ENCODE measurements at regions not wholly inside any gene's neighbourhood (a gene's known extent, or its start where the extent isn't known, plus 50 kb on each side); places are given as distances from the start of the nearest gene placed in this dataset.

DNA sequence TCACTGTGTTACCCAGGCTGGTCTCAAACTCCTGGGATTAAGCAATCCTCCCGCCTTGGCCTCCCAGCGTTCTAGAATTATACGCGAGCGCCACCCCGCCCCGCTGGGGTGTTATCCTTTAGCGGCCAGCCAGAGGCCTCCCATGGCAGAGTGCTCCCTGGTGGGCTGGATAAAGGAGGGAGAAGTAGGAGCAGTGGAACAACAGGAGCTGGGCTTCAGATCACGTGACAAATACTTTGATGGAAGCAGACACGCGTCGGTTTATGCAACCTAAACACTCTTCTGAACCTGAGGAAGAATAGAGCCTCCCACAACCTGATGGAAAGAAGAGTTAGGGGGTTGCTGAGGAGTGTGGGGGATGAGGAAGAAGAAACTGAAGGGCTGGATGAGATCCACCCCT lies 2114.0 kb downstream of the TP53TG3F start:
- no peaks in the 10 kb centered on the region for H3K4me1 ChIP-seq (ENCODE audit: low read length)
- H3K36me3 ChIP-seq (replicated peaks; ENCODE audit: low read depth, low read length) = no peaks in the 10 kb centered on the region
- no peaks in the 10 kb centered on the region for H3K79me2 ChIP-seq (ENCODE audit: low read length)
- no peak overlapping the region for H3K4me2 ChIP-seq (ENCODE audit: low read length)
- H4K20me1 ChIP-seq (ENCODE audit: insufficient read depth, low read length) = no peaks in the 10 kb centered on the region
- no peaks in the 10 kb centered on the region for H3K27me3 ChIP-seq (ENCODE audit: low read depth, low read length)
- no peak overlapping the region for H3K9ac ChIP-seq (ENCODE audit: low read length)
- H3K9me3 ChIP-seq (ENCODE audit: insufficient read depth, low read length) = no peaks in the 10 kb centered on the region
- H3K4me3 ChIP-seq (ENCODE audit: low read length) = no peak overlapping the region
- no peak overlapping the region for H3K27ac ChIP-seq (ENCODE audit: low read length)
- no peak overlapping the region for H2AFZ ChIP-seq (ENCODE audit: low read depth, low read length)
- TF ChIP-seq EZH2phosphoT487 (IDR thresholded peaks at IDR 0.05; ENCODE audit: low read depth) = no peak
- TF ChIP-seq, protein P1, sequence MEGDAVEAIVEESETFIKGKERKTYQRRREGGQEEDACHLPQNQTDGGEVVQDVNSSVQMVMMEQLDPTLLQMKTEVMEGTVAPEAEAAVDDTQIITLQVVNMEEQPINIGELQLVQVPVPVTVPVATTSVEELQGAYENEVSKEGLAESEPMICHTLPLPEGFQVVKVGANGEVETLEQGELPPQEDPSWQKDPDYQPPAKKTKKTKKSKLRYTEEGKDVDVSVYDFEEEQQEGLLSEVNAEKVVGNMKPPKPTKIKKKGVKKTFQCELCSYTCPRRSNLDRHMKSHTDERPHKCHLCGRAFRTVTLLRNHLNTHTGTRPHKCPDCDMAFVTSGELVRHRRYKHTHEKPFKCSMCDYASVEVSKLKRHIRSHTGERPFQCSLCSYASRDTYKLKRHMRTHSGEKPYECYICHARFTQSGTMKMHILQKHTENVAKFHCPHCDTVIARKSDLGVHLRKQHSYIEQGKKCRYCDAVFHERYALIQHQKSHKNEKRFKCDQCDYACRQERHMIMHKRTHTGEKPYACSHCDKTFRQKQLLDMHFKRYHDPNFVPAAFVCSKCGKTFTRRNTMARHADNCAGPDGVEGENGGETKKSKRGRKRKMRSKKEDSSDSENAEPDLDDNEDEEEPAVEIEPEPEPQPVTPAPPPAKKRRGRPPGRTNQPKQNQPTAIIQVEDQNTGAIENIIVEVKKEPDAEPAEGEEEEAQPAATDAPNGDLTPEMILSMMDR (IDR thresholded peaks at IDR 0.05; ENCODE audit: low read depth, low read length) = no peak

DNA sequence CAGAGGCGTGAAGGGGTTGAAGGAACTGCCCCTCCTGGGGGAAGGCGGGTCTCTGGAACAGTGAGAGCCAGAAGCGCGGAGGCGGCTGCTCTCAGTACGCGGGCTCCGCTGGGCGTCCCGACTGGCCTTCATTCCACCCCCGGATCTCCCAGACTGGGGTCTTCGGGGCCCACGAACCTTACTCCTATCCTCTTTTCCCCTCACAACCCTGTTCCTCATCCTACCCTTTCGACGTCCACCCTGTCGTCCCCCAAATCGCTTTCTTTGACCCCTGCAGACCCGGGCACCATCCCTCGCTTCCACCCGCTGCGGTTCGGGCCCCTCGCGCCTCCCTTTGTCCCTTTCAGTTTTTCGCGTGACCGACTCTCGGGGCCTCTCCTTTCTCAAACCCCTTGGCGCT lies 2114.6 kb downstream of the TP53TG3F start:
- Histone ChIP-seq H3K4me1 (ENCODE audit: low read length) (no peaks in the 10 kb centered on the region), H3K27ac (ENCODE audit: low read length) (no peak overlapping the region), H3K36me3 (replicated peaks; ENCODE audit: low read depth, low read length) (no peaks in the 10 kb centered on the region), H3K79me2 (ENCODE audit: low read length) (no peaks in the 10 kb centered on the region), H3K27me3 (ENCODE audit: low read depth, low read length) (no peaks in the 10 kb centered on the region), H3K9ac (ENCODE audit: low read length) (no peak overlapping the region), H2AFZ (ENCODE audit: low read depth, low read length) (no peak overlapping the region), H3K4me2 (ENCODE audit: low read length) (no peak overlapping the region), H3K4me3 (ENCODE audit: low read length) (no peak overlapping the region), H4K20me1 (ENCODE audit: insufficient read depth, low read length) (no peaks in the 10 kb centered on the region), H3K9me3 (ENCODE audit: insufficient read depth, low read length) (no peaks in the 10 kb centered on the region)
- TF ChIP-seq, protein P1 (IDR thresholded peaks at IDR 0.05; ENCODE audit: low read depth, low read length) = no peak
- TF ChIP-seq EZH2phosphoT487 (IDR thresholded peaks at IDR 0.05; ENCODE audit: low read depth) = no peak

DNA sequence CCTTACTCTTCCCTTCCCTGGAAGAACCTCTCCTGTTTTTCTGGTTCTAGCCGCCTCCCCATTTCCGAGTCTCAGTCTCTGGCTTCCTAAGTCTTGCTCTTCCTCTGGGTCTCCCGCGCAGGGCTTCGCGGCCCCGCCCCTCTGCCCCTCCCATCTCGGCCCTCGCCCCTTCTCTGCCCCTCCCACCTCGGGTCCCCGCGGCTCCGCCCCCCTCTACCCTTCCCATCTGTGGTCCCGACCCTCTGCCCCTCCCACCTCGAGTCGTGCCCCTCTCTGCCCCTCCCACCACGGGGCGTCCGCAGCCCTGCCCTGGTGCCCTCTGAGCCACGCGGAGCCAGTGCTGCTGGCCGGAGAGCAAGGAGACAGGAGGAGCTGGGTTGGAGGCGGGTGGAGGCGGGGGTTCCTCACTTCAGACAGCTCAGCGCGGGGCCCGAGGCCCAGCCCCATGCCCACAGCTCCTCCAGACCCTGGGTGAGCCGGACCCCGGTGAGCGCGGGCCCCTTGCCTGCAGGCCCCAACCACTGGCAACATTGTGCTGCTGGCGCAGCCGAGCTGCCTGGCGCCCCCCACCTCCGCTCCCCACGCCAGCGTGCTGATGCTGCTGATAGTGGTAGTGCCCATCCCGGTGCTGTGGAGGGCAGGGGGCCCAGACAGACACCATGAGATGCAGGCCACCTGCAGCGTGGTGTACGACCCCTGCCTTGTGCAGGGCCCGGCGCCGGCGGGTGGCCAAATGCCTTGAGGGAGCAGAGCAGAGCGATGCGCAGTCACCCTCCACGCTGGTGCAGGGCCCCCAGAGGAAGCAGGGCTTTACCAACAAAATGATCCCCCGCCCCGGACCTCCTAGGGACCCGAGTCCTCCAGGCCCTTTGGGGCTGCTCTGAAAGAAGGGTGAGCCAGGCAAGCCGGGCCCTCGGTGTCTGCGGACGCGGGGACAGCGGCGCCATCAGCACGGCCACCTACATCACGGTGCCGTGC lies 2115.3 kb downstream of the TP53TG3F start:
- Histone ChIP-seq H3K9me3 (ENCODE audit: insufficient read depth, low read length) (no peaks in the 10 kb centered on the region), H3K27me3 (ENCODE audit: low read depth, low read length) (no peaks in the 10 kb centered on the region), H3K4me1 (ENCODE audit: low read length) (no peaks in the 10 kb centered on the region), H4K20me1 (ENCODE audit: insufficient read depth, low read length) (no peaks in the 10 kb centered on the region), H3K27ac (ENCODE audit: low read length) (no peak overlapping the region), H3K36me3 (replicated peaks; ENCODE audit: low read depth, low read length) (no peaks in the 10 kb centered on the region), H3K4me2 (ENCODE audit: low read length) (no peak overlapping the region), H3K4me3 (ENCODE audit: low read length) (no peak overlapping the region), H3K79me2 (ENCODE audit: low read length) (no peaks in the 10 kb centered on the region), H3K9ac (ENCODE audit: low read length) (no peak overlapping the region), H2AFZ (ENCODE audit: low read depth, low read length) (no peak overlapping the region)
- TF ChIP-seq, protein P1 (IDR thresholded peaks at IDR 0.05; ENCODE audit: low read depth, low read length) = no peak
- TF ChIP-seq EZH2phosphoT487 (IDR thresholded peaks at IDR 0.05; ENCODE audit: low read depth) = no peak

DNA sequence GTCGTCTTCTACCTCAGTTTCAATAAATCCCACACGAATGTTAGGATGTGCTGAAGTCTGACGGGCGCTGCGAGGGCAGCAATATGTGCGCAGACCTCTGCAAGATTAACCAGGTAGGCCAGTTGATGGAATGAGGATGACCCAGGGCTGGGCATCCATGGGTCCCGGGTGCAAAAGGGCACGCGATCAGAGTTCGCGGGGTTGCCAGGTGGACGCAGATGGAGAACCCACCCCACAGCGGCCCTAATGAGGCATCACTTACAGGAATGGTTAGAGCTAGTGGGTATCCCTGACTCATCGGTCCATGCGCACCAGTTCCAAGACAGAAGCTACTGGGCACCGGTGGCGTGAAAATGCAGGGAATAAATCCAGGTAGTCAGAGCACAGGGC lies 2116.0 kb downstream of the TP53TG3F start:
- H3K4me3 ChIP-seq (ENCODE audit: low read length) = no peak overlapping the region
- no peak for TF ChIP-seq EZH2phosphoT487 (IDR thresholded peaks at IDR 0.05; ENCODE audit: low read depth)
- TF ChIP-seq, protein P1 (IDR thresholded peaks at IDR 0.05; ENCODE audit: low read depth, low read length) = no peak
- no peak overlapping the region for H3K9ac ChIP-seq (ENCODE audit: low read length)
- H2AFZ ChIP-seq (ENCODE audit: low read depth, low read length) = no peak overlapping the region
- no peak overlapping the region for H3K27ac ChIP-seq (ENCODE audit: low read length)
- H3K9me3 ChIP-seq (ENCODE audit: insufficient read depth, low read length) = no peaks in the 10 kb centered on the region
- no peaks in the 10 kb centered on the region for H3K79me2 ChIP-seq (ENCODE audit: low read length)
- no peaks in the 10 kb centered on the region for H4K20me1 ChIP-seq (ENCODE audit: insufficient read depth, low read length)
- no peaks in the 10 kb centered on the region for H3K4me1 ChIP-seq (ENCODE audit: low read length)
- H3K4me2 ChIP-seq (ENCODE audit: low read length) = no peak overlapping the region
- no peaks in the 10 kb centered on the region for H3K36me3 ChIP-seq (replicated peaks; ENCODE audit: low read depth, low read length)
- no peaks in the 10 kb centered on the region for H3K27me3 ChIP-seq (ENCODE audit: low read depth, low read length)

All from OCI-LY3 (cell line).